ENCODE measurements at regions not wholly inside any gene's neighbourhood (a gene's known extent, or its start where the extent isn't known, plus 50 kb on each side); places are given as distances from the start of the nearest gene placed in this dataset.
"Not testable (repeated sequence)": the region's sequence is repeated elsewhere in the genome, so short reads cannot be mapped to it uniquely, and the experiment has no call there.

DNA sequence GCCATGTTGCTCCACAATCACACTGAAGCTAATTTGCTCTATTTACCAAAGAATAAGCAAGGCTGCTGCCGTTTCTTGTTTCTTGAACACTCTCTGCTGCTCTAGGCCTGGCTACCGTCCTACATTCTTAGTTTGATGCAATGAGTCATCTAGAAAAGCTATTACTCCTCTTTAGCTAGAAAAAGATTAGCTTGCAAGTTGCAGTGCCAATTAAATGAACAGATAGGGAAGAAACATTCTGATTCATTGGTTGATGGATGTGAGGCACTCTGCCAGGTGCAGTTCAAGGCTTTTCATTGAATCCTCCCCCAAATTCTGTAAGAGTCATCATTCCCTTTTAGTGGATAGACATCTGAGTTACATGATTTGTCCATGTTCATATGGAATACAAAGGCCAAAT lies 807.7 kb upstream of the AMELY start:
- intact Hi-C loops (cut with DNase I; ENCODE audit: low total_unique reads) = no loop called here
- WGBS, 2 donors = 10% methylated on average over 2 of the region's 2 CpGs; no CpG with 5 or more reads in 1 of the 2 donors

DNA sequence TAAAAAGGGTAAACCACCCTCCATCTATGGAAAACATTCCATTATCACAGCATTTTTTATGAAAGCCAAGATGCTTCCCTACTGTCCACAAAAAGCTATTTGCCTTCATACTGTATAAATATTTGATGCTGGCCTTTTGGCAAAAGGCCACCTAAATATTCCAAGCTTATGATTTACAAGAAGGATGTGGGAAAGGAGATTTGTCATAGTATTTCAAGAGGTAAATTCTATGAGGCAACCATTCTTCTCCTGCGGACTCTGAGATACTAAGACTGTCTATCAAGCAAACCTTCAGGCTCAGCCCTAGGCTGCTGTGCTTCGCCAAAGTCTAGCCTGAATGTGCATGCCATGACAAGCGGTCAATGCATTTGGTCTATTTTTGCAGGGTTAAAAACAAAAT lies 807.1 kb upstream of the AMELY start:
- no peak overlapping the region for H3K4me3 ChIP-seq (ENCODE audit: low read depth, poor library complexity, severe bottlenecking)
- 65% methylated on average over 3 of the region's 3 CpGs; no CpG with 5 or more reads in 1 of the 2 donors for WGBS, 2 donors
- intact Hi-C loops (cut with DNase I; ENCODE audit: low total_unique reads) = no loop called here
- DNase-seq (ENCODE audit: low spot score in 2 of 2) = no peak
- no peak for TF ChIP-seq POLR2A (IDR thresholded peaks at IDR 0.05)
- no peak for TF ChIP-seq CTCF (IDR thresholded peaks at IDR 0.05)

More for the DNA sequence above, 807.7 kb upstream of the AMELY start:
- TF ChIP-seq CTCF (IDR thresholded peaks at IDR 0.05) = no peak
- no peak for TF ChIP-seq POLR2A (IDR thresholded peaks at IDR 0.05)
- no peak for DNase-seq (ENCODE audit: low spot score in 2 of 2)
- no peak overlapping the region for H3K4me3 ChIP-seq (ENCODE audit: low read depth, poor library complexity, severe bottlenecking)

DNA sequence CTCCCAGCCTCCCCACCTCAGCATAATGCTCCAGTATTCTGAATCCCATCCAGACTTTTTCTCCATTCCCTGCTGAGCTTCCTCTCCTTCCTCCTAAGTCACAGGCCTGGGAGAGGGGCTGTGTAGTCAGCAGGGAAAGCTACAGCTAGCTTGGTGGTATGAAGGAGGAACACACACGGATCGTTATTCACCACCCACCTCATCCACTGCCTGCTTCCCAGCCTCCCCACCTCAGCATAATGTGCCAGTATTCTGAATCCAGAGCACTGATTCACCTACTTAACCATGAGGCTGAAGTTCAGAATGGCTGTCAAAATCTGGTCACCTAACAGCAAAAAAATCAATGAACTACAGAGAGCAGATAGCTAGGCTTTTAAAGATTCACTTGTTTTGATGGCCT lies 806.6 kb upstream of the AMELY start:
- TF ChIP-seq POLR2A (IDR thresholded peaks at IDR 0.05) (no peak), CTCF (IDR thresholded peaks at IDR 0.05) (no peak)
- no peak overlapping the region for H3K4me3 ChIP-seq (ENCODE audit: low read depth, poor library complexity, severe bottlenecking)
- 59% methylated on average over 2 of the region's 2 CpGs; no CpG with 5 or more reads in 1 of the 2 donors for WGBS, 2 donors
- intact Hi-C loops (cut with DNase I; ENCODE audit: low total_unique reads) = no loop called here
- no peak for DNase-seq (ENCODE audit: low spot score in 2 of 2)

DNA sequence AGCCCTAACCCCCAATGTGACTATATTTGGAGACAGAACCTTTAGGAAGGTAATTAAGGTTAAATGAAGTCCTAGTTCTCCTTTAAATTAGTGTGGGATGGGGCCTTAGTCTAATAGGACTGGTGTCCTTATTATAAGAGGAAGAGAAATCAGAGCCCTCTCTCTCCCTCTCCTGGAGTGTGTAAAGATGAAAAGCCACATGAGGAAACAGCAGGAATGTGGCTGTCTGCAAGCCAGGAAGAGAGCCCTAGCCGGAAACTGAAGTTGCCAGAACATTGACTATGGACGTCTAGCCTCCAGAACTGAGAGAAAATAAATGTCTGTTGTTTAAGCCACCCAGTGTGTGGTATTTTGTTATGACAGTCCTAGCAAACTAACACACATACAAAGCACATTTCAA lies 802.9 kb upstream of the AMELY start:
- intact Hi-C loops (cut with DNase I; ENCODE audit: low total_unique reads) = no loop called here
- H3K4me3 ChIP-seq (ENCODE audit: low read depth, poor library complexity, severe bottlenecking) = no peak overlapping the region
- TF ChIP-seq POLR2A (IDR thresholded peaks at IDR 0.05) = no peak
- TF ChIP-seq CTCF (IDR thresholded peaks at IDR 0.05) = no peak
- DNase-seq (ENCODE audit: low spot score in 2 of 2) = no peak
- 24% methylated on average over 2 of the region's 2 CpGs; no CpG with 5 or more reads in 1 of the 2 donors for WGBS, 2 donors

DNA sequence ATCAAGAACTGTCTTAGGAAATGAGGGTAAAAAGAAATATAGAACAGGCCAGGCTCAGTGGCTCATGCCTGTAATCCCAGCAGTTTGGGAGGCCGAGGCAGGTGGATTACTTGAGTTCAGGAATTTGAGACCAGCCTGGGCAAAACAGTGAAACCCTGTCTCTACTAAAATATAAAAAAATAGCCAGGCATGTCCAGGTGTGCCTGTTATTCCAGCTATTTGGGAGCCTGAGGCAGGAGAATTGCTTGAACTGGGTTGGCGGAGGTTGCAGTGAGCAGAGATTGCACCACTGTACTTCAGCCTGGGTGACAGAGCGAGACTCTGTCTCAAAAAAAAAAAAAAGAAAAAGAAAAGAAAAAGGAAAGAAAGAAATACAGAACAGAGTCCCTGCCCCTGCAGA lies 802.2 kb upstream of the AMELY start:
- DNase-seq (ENCODE audit: low spot score in 2 of 2); intact Hi-C loops (cut with DNase I; ENCODE audit: low total_unique reads); H3K4me3 ChIP-seq (ENCODE audit: low read depth, poor library complexity, severe bottlenecking): not testable (repeated sequence)
- 41% methylated on average over 3 of the region's 3 CpGs; no CpG with 5 or more reads in 1 of the 2 donors for WGBS, 2 donors

DNA sequence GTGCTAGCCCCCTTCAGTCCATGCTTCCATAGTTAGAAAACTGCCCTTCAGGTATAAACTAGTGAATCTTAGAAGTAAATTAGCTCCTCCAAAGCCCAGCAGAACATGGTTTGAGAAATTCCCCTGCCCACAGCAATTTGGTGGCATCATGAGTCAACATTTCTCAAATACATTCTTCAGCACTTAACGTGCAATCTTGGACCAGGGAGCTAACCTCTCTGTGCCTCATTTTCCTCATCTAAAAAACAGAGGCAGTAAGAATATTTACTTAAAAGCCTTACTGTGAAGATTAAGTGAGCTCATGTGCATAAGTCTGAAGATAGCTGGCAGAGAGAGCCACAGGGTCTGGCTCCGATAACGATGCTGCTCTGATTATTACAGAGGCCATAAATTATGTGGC lies 800.7 kb upstream of the AMELY start:
- intact Hi-C loops (cut with DNase I; ENCODE audit: low total_unique reads) = no loop called here
- TF ChIP-seq CTCF (IDR thresholded peaks at IDR 0.05) (no peak), POLR2A (IDR thresholded peaks at IDR 0.05) (no peak)
- 44% methylated on average over 3 of the region's 3 CpGs; no CpG with 5 or more reads in 1 of the 2 donors for WGBS, 2 donors
- DNase-seq (ENCODE audit: low spot score in 2 of 2) = no peak
- H3K4me3 ChIP-seq (ENCODE audit: low read depth, poor library complexity, severe bottlenecking) = no peak overlapping the region

Measured in lower leg skin (tissue), 4 donors.